ENCODE measurements at regions not wholly inside any gene's neighbourhood (a gene's known extent, or its start where the extent isn't known, plus 50 kb on each side); places are given as distances from the start of the nearest gene placed in this dataset.

- no peak for DNase-seq
- Histone ChIP-seq H3K18ac (ENCODE audit: low read length) (no peak overlapping the region), H3K27ac (ENCODE audit: low read depth, low read length) (no peak overlapping the region), H3K23ac (ENCODE audit: low read length) (no peak overlapping the region), H2AK5ac (ENCODE audit: low read length) (no peak overlapping the region), H4K8ac (ENCODE audit: low read depth, low read length) (no peak overlapping the region), H3K4me2 (ENCODE audit: low read length) (no peak overlapping the region), H3K9ac (ENCODE audit: low read length) (no peak overlapping the region), H3K4me1 (ENCODE audit: control insufficient read depth in 1 of 2, insufficient read depth in 2 of 2, low read length in 2 of 2) (no peaks in the 10 kb centered on the region), H3K27me3 (ENCODE audit: insufficient read depth, low read length) (no peaks in the 10 kb centered on the region), H4K91ac (ENCODE audit: low read depth, low read length) (no peak overlapping the region), H2BK12ac (ENCODE audit: low read length) (no peak overlapping the region), H3K9me3 (ENCODE audit: insufficient read depth, low read depth, low read length) (peaks cover 1% of the 10 kb centered on the region), H2AFZ (ENCODE audit: insufficient read depth, low read length, poor library complexity) (no peak overlapping the region), H3K4me3 (ENCODE audit: low read depth, low read length) (no peak overlapping the region), H3K14ac (ENCODE audit: low read length) (no peak overlapping the region), H2BK120ac (ENCODE audit: insufficient read depth, low read length, poor library complexity) (no peak overlapping the region), H4K12ac (ENCODE audit: low read depth, low read length) (no peak overlapping the region), H2BK5ac (ENCODE audit: low read depth, low read length, poor library complexity) (no peak overlapping the region), H3K4ac (ENCODE audit: low read depth, low read length) (no peak overlapping the region), H3K79me2 (ENCODE audit: control insufficient read depth, insufficient read depth, low read length, poor library complexity) (no peaks in the 10 kb centered on the region), H3K36me3 (ENCODE audit: control insufficient read depth in 1 of 2, insufficient read depth in 2 of 2, low read length in 2 of 2) (no peaks in the 10 kb centered on the region), H3K79me1 (ENCODE audit: low read length) (no peaks in the 10 kb centered on the region)
- no CpG with 5 or more reads among the region's 14 CpGs for WGBS (ENCODE audit: extremely low coverage, insufficient coverage, insufficient read length)
Observed at GRCh38 chr12:111102102-111102739, 181.8 kb upstream of the MYL2 start.

GRCh38 chr12:111101003-111101402, 180.6 kb upstream of the MYL2 start:
- Histone ChIP-seq H3K4me3 (ENCODE audit: low read depth, low read length) (no peak overlapping the region), H3K36me3 (ENCODE audit: control insufficient read depth in 1 of 2, insufficient read depth in 2 of 2, low read length in 2 of 2) (no peaks in the 10 kb centered on the region), H4K8ac (ENCODE audit: low read depth, low read length) (no peak overlapping the region), H4K91ac (ENCODE audit: low read depth, low read length) (no peak overlapping the region), H2AFZ (ENCODE audit: insufficient read depth, low read length, poor library complexity) (no peak overlapping the region), H3K79me1 (ENCODE audit: low read length) (no peaks in the 10 kb centered on the region), H3K9ac (ENCODE audit: low read length) (no peak overlapping the region), H3K79me2 (ENCODE audit: control insufficient read depth, insufficient read depth, low read length, poor library complexity) (no peaks in the 10 kb centered on the region), H3K14ac (ENCODE audit: low read length) (no peak overlapping the region), H2AK5ac (ENCODE audit: low read length) (no peak overlapping the region), H3K4me2 (ENCODE audit: low read length) (no peak overlapping the region), H3K27ac (ENCODE audit: low read depth, low read length) (no peak overlapping the region), H2BK12ac (ENCODE audit: low read length) (no peak overlapping the region), H2BK5ac (ENCODE audit: low read depth, low read length, poor library complexity) (no peak overlapping the region), H3K9me3 (ENCODE audit: insufficient read depth, low read depth, low read length) (peaks cover 1% of the 10 kb centered on the region), H2BK120ac (ENCODE audit: insufficient read depth, low read length, poor library complexity) (no peak overlapping the region), H3K27me3 (ENCODE audit: insufficient read depth, low read length) (no peaks in the 10 kb centered on the region), H4K12ac (ENCODE audit: low read depth, low read length) (no peak overlapping the region), H3K4ac (ENCODE audit: low read depth, low read length) (no peak overlapping the region), H3K18ac (ENCODE audit: low read length) (no peak overlapping the region), H3K4me1 (ENCODE audit: control insufficient read depth in 1 of 2, insufficient read depth in 2 of 2, low read length in 2 of 2) (no peaks in the 10 kb centered on the region), H3K23ac (ENCODE audit: low read length) (no peak overlapping the region)
- DNase-seq, result no peak
- no CpG with 5 or more reads among the region's 7 CpGs for WGBS (ENCODE audit: extremely low coverage, insufficient coverage, insufficient read length)

- H3K79me2 ChIP-seq (ENCODE audit: control insufficient read depth, insufficient read depth, low read length, poor library complexity), result no peaks in the 10 kb centered on the region
- no peak overlapping the region for H3K4me3 ChIP-seq (ENCODE audit: low read depth, low read length)
- no peak overlapping the region for H3K4ac ChIP-seq (ENCODE audit: low read depth, low read length)
- H3K23ac ChIP-seq (ENCODE audit: low read length), result no peak overlapping the region
- no peak overlapping the region for H2BK12ac ChIP-seq (ENCODE audit: low read length)
- H3K18ac ChIP-seq (ENCODE audit: low read length), result no peak overlapping the region
- no peak overlapping the region for H2AK5ac ChIP-seq (ENCODE audit: low read length)
- no peak overlapping the region for H2AFZ ChIP-seq (ENCODE audit: insufficient read depth, low read length, poor library complexity)
- H3K36me3 ChIP-seq (ENCODE audit: control insufficient read depth in 1 of 2, insufficient read depth in 2 of 2, low read length in 2 of 2), result no peaks in the 10 kb centered on the region
- no peaks in the 10 kb centered on the region for H3K27me3 ChIP-seq (ENCODE audit: insufficient read depth, low read length)
- H3K9me3 ChIP-seq (ENCODE audit: insufficient read depth, low read depth, low read length), result peaks cover 3% of the 10 kb centered on the region
- no peak overlapping the region for H3K27ac ChIP-seq (ENCODE audit: low read depth, low read length)
- no peak overlapping the region for H2BK5ac ChIP-seq (ENCODE audit: low read depth, low read length, poor library complexity)
- H3K79me1 ChIP-seq (ENCODE audit: low read length), result no peaks in the 10 kb centered on the region
- no peak overlapping the region for H3K9ac ChIP-seq (ENCODE audit: low read length)
- H3K14ac ChIP-seq (ENCODE audit: low read length), result no peak overlapping the region
- H4K91ac ChIP-seq (ENCODE audit: low read depth, low read length), result no peak overlapping the region
- no CpG with 5 or more reads among the region's 4 CpGs for WGBS (ENCODE audit: extremely low coverage, insufficient coverage, insufficient read length)
- no peak for DNase-seq
- H4K8ac ChIP-seq (ENCODE audit: low read depth, low read length), result no peak overlapping the region
- no peak overlapping the region for H2BK120ac ChIP-seq (ENCODE audit: insufficient read depth, low read length, poor library complexity)
- no peak overlapping the region for H4K12ac ChIP-seq (ENCODE audit: low read depth, low read length)
- H3K4me1 ChIP-seq (ENCODE audit: control insufficient read depth in 1 of 2, insufficient read depth in 2 of 2, low read length in 2 of 2), result no peaks in the 10 kb centered on the region
- no peak overlapping the region for H3K4me2 ChIP-seq (ENCODE audit: low read length)
Observed at GRCh38 chr12:111100554-111100953, 180.2 kb upstream of the MYL2 start.

GRCh38 chr12:111100003-111100402, 179.6 kb upstream of the MYL2 start:
- no peak overlapping the region for H2BK120ac ChIP-seq (ENCODE audit: insufficient read depth, low read length, poor library complexity)
- no peaks in the 10 kb centered on the region for H3K4me1 ChIP-seq (ENCODE audit: control insufficient read depth in 1 of 2, insufficient read depth in 2 of 2, low read length in 2 of 2)
- H2AFZ ChIP-seq (ENCODE audit: insufficient read depth, low read length, poor library complexity), result no peak overlapping the region
- no peak for DNase-seq
- no peak overlapping the region for H2BK12ac ChIP-seq (ENCODE audit: low read length)
- H3K4me3 ChIP-seq (ENCODE audit: low read depth, low read length), result no peak overlapping the region
- H2BK5ac ChIP-seq (ENCODE audit: low read depth, low read length, poor library complexity), result no peak overlapping the region
- H3K27ac ChIP-seq (ENCODE audit: low read depth, low read length), result no peak overlapping the region
- no peak overlapping the region for H3K9ac ChIP-seq (ENCODE audit: low read length)
- no peaks in the 10 kb centered on the region for H3K79me2 ChIP-seq (ENCODE audit: control insufficient read depth, insufficient read depth, low read length, poor library complexity)
- H3K4ac ChIP-seq (ENCODE audit: low read depth, low read length), result no peak overlapping the region
- H4K8ac ChIP-seq (ENCODE audit: low read depth, low read length), result no peak overlapping the region
- no peak overlapping the region for H3K4me2 ChIP-seq (ENCODE audit: low read length)
- no peak overlapping the region for H3K18ac ChIP-seq (ENCODE audit: low read length)
- H4K12ac ChIP-seq (ENCODE audit: low read depth, low read length), result no peak overlapping the region
- H3K27me3 ChIP-seq (ENCODE audit: insufficient read depth, low read length), result no peaks in the 10 kb centered on the region
- WGBS (ENCODE audit: extremely low coverage, insufficient coverage, insufficient read length), result no CpG with 5 or more reads among the region's 15 CpGs
- H3K14ac ChIP-seq (ENCODE audit: low read length), result no peak overlapping the region
- H3K23ac ChIP-seq (ENCODE audit: low read length), result no peak overlapping the region
- no peaks in the 10 kb centered on the region for H3K36me3 ChIP-seq (ENCODE audit: control insufficient read depth in 1 of 2, insufficient read depth in 2 of 2, low read length in 2 of 2)
- H2AK5ac ChIP-seq (ENCODE audit: low read length), result no peak overlapping the region
- H4K91ac ChIP-seq (ENCODE audit: low read depth, low read length), result no peak overlapping the region
- H3K9me3 ChIP-seq (ENCODE audit: insufficient read depth, low read depth, low read length), result peaks cover 3% of the 10 kb centered on the region
- no peaks in the 10 kb centered on the region for H3K79me1 ChIP-seq (ENCODE audit: low read length)
